DOHH2 (cell line): ENCODE measurements at regions not wholly inside any gene's neighbourhood (a gene's known extent, or its start where the extent isn't known, plus 50 kb on each side); places are given as distances from the start of the nearest gene placed in this dataset.

ENCODE experiments used
- H3F3A ChIP-seq: fragments of 200-600 bp; sonication (generic), shearing (Covaris generic); 2 replicates; pipeline ENCODE4 v1.6.0; 2016; ENCODE audit warnings: antibody characterized with exemption, mild to moderate bottlenecking; ENCODE audit not compliant: control insufficient read depth, insufficient read depth
- H3K27ac ChIP-seq: fragments of 200-600 bp; sonication (generic); 2 replicates; pipeline ENCODE4 v1.5.1; 2014; ENCODE audit warnings: low read depth, mild to moderate bottlenecking, low read length, moderate library complexity
- H3K27me3 ChIP-seq: fragments of 200-600 bp; sonication (generic); 2 replicates; pipeline ENCODE4 v1.6.1; 2014; ENCODE audit warnings: mild to moderate bottlenecking, low read length, mixed read lengths; ENCODE audit not compliant: control insufficient read depth
- H3K36me3 ChIP-seq: fragments of 200-600 bp; sonication (generic); 2 replicates; pipeline ENCODE4 v1.6.1; 2014; ENCODE audit warnings: mild to moderate bottlenecking, low read length, moderate library complexity, mixed read lengths; ENCODE audit not compliant: control insufficient read depth
- H3K4me1 ChIP-seq: fragments of 200-600 bp; sonication (generic); 2 replicates; pipeline ENCODE4 v1.6.1; 2014; ENCODE audit warnings: mild to moderate bottlenecking, low read length, mixed read lengths; ENCODE audit not compliant: control insufficient read depth
- H3K4me2 ChIP-seq: fragments of 200-600 bp; sonication (generic); 2 replicates; pipeline ENCODE4 v1.6.0; 2014; ENCODE audit warnings: mild to moderate bottlenecking, low read length, moderate library complexity
- H3K4me3 ChIP-seq: fragments of 200-600 bp; sonication (generic); 2 replicates; pipeline ENCODE4 v1.5.1; 2014; ENCODE audit warnings: mild to moderate bottlenecking, low read length, mixed read lengths
- H3K79me2 ChIP-seq: fragments of 200-600 bp; sonication (generic); 2 replicates; pipeline ENCODE4 v1.6.1; 2014; ENCODE audit warnings: mild to moderate bottlenecking, low read length, mixed read lengths; ENCODE audit not compliant: control insufficient read depth
- H3K9me2 ChIP-seq: fragments of 200-600 bp; sonication (generic); replicated peaks from 2 replicates; pipeline ENCODE4 v1.6.1; 2014; ENCODE audit warnings: mild to moderate bottlenecking, low read length, mixed read lengths; ENCODE audit not compliant: control insufficient read depth
- H3K9me3 ChIP-seq: fragments of 200-600 bp; sonication (generic); 2 replicates; pipeline ENCODE4 v1.6.1; 2014; ENCODE audit warnings: antibody characterized with exemption, low read length, mixed read lengths; ENCODE audit not compliant: control insufficient read depth, insufficient read depth
- H4K20me1 ChIP-seq: fragments of 200-600 bp; sonication (generic); 2 replicates; pipeline ENCODE4 v1.6.0; 2014; ENCODE audit warnings: low read depth, mild to moderate bottlenecking, antibody characterized with exemption, low read length, moderate library complexity; ENCODE audit not compliant: control insufficient read depth, insufficient read depth
- EZH2phosphoT487 ChIP-seq: fragments of 200-600 bp; sonication (generic); IDR thresholded peaks from 2 replicates; pipeline ENCODE4 v1.6.1; 2017; ENCODE audit warnings: borderline replicate concordance, mild to moderate bottlenecking, antibody characterized with exemption, low read length, moderate library complexity, mixed read lengths
- TF ChIP-seq, protein P1 (sequence below): fragments of 200-600 bp; sonication (generic); IDR thresholded peaks from one replicate; pipeline ENCODE4 v1.5.1; 2014; ENCODE audit warnings: antibody characterized with exemption, mild to moderate bottlenecking, low read depth, low read length; ENCODE audit not compliant: poor library complexity, severe bottlenecking

DNA sequence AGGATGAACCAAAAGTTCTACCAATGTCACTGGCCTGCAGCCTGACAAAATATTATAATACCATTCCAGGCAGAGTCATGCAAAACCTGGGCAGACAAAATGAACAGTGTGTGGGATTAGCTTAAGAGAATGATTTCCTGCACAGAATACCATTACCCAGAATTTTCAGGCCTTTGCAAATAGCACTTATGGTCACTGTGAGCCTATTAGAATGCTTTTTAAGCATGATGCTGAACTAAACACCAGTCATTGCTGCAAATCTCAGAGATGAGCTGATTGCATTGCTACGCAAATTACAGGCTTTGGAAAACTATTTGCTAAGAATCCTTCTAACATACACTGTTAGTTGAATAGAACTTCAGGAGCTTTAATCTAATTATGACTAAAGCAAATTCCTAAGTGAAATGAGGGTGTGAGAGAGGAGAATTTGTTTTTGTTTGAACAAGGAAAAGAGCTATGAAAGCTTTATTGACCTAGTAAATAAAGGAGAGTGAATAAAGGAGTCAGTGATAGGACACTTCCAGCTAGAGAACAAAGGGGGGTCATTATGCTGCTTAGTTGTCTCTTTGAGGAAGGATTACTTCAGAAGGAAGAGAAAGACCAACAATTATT, 398.8 kb downstream of the HS3ST3B1 start:
- Histone ChIP-seq H3F3A (no peaks in the 10 kb centered on the region), H3K4me3 (no peak overlapping the region), H3K4me2 (no peak overlapping the region), H4K20me1 (no peaks in the 10 kb centered on the region), H3K4me1 (no peaks in the 10 kb centered on the region), H3K27ac (no peak overlapping the region), H3K27me3 (no peaks in the 10 kb centered on the region), H3K9me3 (no peaks in the 10 kb centered on the region), H3K79me2 (no peaks in the 10 kb centered on the region), H3K36me3 (no peaks in the 10 kb centered on the region), H3K9me2 (no peaks in the 10 kb centered on the region)
- TF ChIP-seq EZH2phosphoT487: no peak
- TF ChIP-seq, protein P1, sequence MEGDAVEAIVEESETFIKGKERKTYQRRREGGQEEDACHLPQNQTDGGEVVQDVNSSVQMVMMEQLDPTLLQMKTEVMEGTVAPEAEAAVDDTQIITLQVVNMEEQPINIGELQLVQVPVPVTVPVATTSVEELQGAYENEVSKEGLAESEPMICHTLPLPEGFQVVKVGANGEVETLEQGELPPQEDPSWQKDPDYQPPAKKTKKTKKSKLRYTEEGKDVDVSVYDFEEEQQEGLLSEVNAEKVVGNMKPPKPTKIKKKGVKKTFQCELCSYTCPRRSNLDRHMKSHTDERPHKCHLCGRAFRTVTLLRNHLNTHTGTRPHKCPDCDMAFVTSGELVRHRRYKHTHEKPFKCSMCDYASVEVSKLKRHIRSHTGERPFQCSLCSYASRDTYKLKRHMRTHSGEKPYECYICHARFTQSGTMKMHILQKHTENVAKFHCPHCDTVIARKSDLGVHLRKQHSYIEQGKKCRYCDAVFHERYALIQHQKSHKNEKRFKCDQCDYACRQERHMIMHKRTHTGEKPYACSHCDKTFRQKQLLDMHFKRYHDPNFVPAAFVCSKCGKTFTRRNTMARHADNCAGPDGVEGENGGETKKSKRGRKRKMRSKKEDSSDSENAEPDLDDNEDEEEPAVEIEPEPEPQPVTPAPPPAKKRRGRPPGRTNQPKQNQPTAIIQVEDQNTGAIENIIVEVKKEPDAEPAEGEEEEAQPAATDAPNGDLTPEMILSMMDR: no peak

DNA sequence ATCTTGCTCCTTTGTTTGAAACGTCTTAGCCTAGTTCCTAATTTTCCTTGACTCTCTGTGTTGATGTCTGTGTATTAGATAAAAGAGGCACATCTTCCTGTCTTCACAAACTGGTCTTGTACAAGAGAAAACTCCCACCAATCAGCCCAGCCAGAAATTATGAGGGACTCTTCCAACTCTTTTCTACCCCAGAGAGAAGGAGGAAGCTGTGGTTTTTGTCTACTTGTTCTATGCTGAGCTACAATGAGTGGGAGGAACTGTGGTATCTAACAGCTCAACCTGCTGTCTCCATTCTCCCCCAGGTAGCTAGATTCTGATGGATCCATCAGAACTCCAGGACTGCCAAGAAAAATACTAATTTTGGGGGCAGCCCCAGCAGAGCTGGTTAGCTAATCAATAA, 392.5 kb downstream of the HS3ST3B1 start:
- no peaks in the 10 kb centered on the region for H3K4me1 ChIP-seq
- no peak overlapping the region for H3K4me3 ChIP-seq
- no peaks in the 10 kb centered on the region for H4K20me1 ChIP-seq
- H3K27me3 ChIP-seq: no peaks in the 10 kb centered on the region
- H3K9me3 ChIP-seq: no peaks in the 10 kb centered on the region
- no peaks in the 10 kb centered on the region for H3K9me2 ChIP-seq
- H3K27ac ChIP-seq: no peak overlapping the region
- TF ChIP-seq EZH2phosphoT487: no peak
- TF ChIP-seq, protein P1: no peak
- H3K4me2 ChIP-seq: no peak overlapping the region
- H3F3A ChIP-seq: no peaks in the 10 kb centered on the region
- H3K79me2 ChIP-seq: no peaks in the 10 kb centered on the region
- H3K36me3 ChIP-seq: no peaks in the 10 kb centered on the region

DNA sequence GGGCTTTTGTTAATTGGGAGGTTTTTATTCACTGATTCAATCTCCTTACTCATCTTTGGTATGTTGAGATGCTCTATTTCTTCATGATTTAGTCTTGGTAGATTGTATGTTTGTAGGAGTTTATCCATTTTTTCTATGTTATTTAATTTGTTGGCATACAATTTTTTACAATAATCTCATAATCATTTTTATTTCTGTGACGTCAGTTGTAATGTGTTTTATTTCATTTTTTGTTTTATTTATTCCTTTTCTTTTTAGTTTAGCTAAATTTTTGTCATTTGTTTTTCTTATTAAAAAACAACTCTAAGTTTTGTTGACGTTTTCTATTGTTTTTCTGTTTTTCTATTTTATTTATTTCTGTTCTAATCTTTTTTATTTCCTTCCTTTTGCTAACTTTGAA, 389.8 kb downstream of the HS3ST3B1 start:
- Histone ChIP-seq H3K9me3 (no peaks in the 10 kb centered on the region), H3K4me3 (no peak overlapping the region), H3F3A (no peaks in the 10 kb centered on the region), H3K79me2 (no peaks in the 10 kb centered on the region), H3K9me2 (no peaks in the 10 kb centered on the region), H3K27me3 (no peaks in the 10 kb centered on the region), H3K4me1 (no peaks in the 10 kb centered on the region), H3K4me2 (no peak overlapping the region), H3K27ac (no peak overlapping the region), H4K20me1 (no peaks in the 10 kb centered on the region), H3K36me3 (no peaks in the 10 kb centered on the region)
- TF ChIP-seq, protein P1: no peak
- no peak for TF ChIP-seq EZH2phosphoT487
